IPS-18a (cell line): ENCODE measurements at regions not wholly inside any gene's neighbourhood (a gene's known extent, or its start where the extent isn't known, plus 50 kb on each side); places are given as distances from the start of the nearest gene placed in this dataset.

Source experiments
- H3K27ac ChIP-seq: one replicate; pipeline ENCODE4 v1.5.1; 2013; ENCODE audit warnings: low read length
- H3K27me3 ChIP-seq: one replicate; pipeline ENCODE4 v1.6.1; 2013; ENCODE audit warnings: mild to moderate bottlenecking, low read length; ENCODE audit not compliant: control insufficient read depth, insufficient read depth
- H3K36me3 ChIP-seq: one replicate; pipeline ENCODE4 v1.6.1; 2013; ENCODE audit warnings: low read depth, low read length; ENCODE audit not compliant: control insufficient read depth
- H3K4me1 ChIP-seq: one replicate; pipeline ENCODE4 v1.6.1; 2013; ENCODE audit warnings: low read depth, low read length; ENCODE audit not compliant: control insufficient read depth
- H3K4me3 ChIP-seq: one replicate; pipeline ENCODE4 v1.5.1; 2013; ENCODE audit warnings: low read length
- H3K9ac ChIP-seq: one replicate; pipeline ENCODE4 v1.6.1; 2013; ENCODE audit warnings: mild to moderate bottlenecking, low read length, moderate library complexity
- H3K9me3 ChIP-seq: one replicate; pipeline ENCODE4 v1.6.1; 2013; ENCODE audit warnings: low read depth, low read length; ENCODE audit not compliant: control insufficient read depth

GRCh38 chr4:41446391-41446790, 91.6 kb upstream of the LIMCH1 start:
- peaks cover 1% of the 10 kb centered on the region for H3K4me1 ChIP-seq
- no peaks in the 10 kb centered on the region for H3K9me3 ChIP-seq
- no peak overlapping the region for H3K27ac ChIP-seq
- H3K4me3 ChIP-seq, result no peak overlapping the region
- H3K9ac ChIP-seq, result no peak overlapping the region
- H3K27me3 ChIP-seq, result no peaks in the 10 kb centered on the region
- no peaks in the 10 kb centered on the region for H3K36me3 ChIP-seq

GRCh38 chr4:41446981-41447725, 90.8 kb upstream of the LIMCH1 start:
- H3K4me1 ChIP-seq, result no peaks in the 10 kb centered on the region
- H3K4me3 ChIP-seq, result no peak overlapping the region
- no peaks in the 10 kb centered on the region for H3K27me3 ChIP-seq
- H3K9ac ChIP-seq, result no peak overlapping the region
- no peak overlapping the region for H3K27ac ChIP-seq
- no peaks in the 10 kb centered on the region for H3K36me3 ChIP-seq
- no peaks in the 10 kb centered on the region for H3K9me3 ChIP-seq

- no peaks in the 10 kb centered on the region for H3K36me3 ChIP-seq
- no peaks in the 10 kb centered on the region for H3K27me3 ChIP-seq
- no peaks in the 10 kb centered on the region for H3K9me3 ChIP-seq
- H3K4me1 ChIP-seq, result peaks cover 4% of the 10 kb centered on the region
- no peak overlapping the region for H3K9ac ChIP-seq
- no peak overlapping the region for H3K27ac ChIP-seq
- no peak overlapping the region for H3K4me3 ChIP-seq
Observed at GRCh38 chr4:41448934-41449333, 89.0 kb upstream of the LIMCH1 start.

GRCh38 chr4:41451961-41452360, 86.0 kb upstream of the LIMCH1 start:
- Histone ChIP-seq H3K4me1 (peaks cover 32% of the 10 kb centered on the region), H3K36me3 (no peaks in the 10 kb centered on the region), H3K9me3 (no peaks in the 10 kb centered on the region), H3K27me3 (no peaks in the 10 kb centered on the region), H3K27ac (no peak overlapping the region), H3K4me3 (no peak overlapping the region), H3K9ac (no peak overlapping the region)

- peaks cover 34% of the 10 kb centered on the region for H3K4me1 ChIP-seq
- H3K9ac ChIP-seq, result no peak overlapping the region
- H3K4me3 ChIP-seq, result no peak overlapping the region
- H3K9me3 ChIP-seq, result no peaks in the 10 kb centered on the region
- H3K27ac ChIP-seq, result no peak overlapping the region
- no peaks in the 10 kb centered on the region for H3K27me3 ChIP-seq
- H3K36me3 ChIP-seq, result no peaks in the 10 kb centered on the region
Observed at GRCh38 chr4:41452484-41453225, 85.3 kb upstream of the LIMCH1 start.

- H3K36me3 ChIP-seq, result no peaks in the 10 kb centered on the region
- H3K4me3 ChIP-seq, result no peak overlapping the region
- H3K4me1 ChIP-seq, result peaks cover 34% of the 10 kb centered on the region
- no peak overlapping the region for H3K27ac ChIP-seq
- H3K9me3 ChIP-seq, result no peaks in the 10 kb centered on the region
- no peaks in the 10 kb centered on the region for H3K27me3 ChIP-seq
- no peak overlapping the region for H3K9ac ChIP-seq
Observed at GRCh38 chr4:41454423-41454822, 83.5 kb upstream of the LIMCH1 start.

- Histone ChIP-seq H3K9ac (no peak overlapping the region), H3K36me3 (no peaks in the 10 kb centered on the region), H3K9me3 (no peaks in the 10 kb centered on the region), H3K4me1 (peaks cover 34% of the 10 kb centered on the region), H3K27ac (no peak overlapping the region), H3K27me3 (no peaks in the 10 kb centered on the region), H3K4me3 (no peak overlapping the region)
Observed at GRCh38 chr4:41455206-41455605, 82.8 kb upstream of the LIMCH1 start.

GRCh38 chr4:41456559-41457101, 81.3 kb upstream of the LIMCH1 start:
- no peak overlapping the region for H3K9ac ChIP-seq
- peaks cover 34% of the 10 kb centered on the region for H3K4me1 ChIP-seq
- H3K36me3 ChIP-seq, result no peaks in the 10 kb centered on the region
- no peaks in the 10 kb centered on the region for H3K9me3 ChIP-seq
- H3K27ac ChIP-seq, result no peak overlapping the region
- H3K4me3 ChIP-seq, result no peak overlapping the region
- no peaks in the 10 kb centered on the region for H3K27me3 ChIP-seq

- no peaks in the 10 kb centered on the region for H3K27me3 ChIP-seq
- H3K4me1 ChIP-seq, result peaks cover 32% of the 10 kb centered on the region
- no peak overlapping the region for H3K4me3 ChIP-seq
- H3K27ac ChIP-seq, result no peak overlapping the region
- H3K9ac ChIP-seq, result no peak overlapping the region
- no peaks in the 10 kb centered on the region for H3K9me3 ChIP-seq
- H3K36me3 ChIP-seq, result no peaks in the 10 kb centered on the region
Observed at GRCh38 chr4:41458689-41459088, 79.3 kb upstream of the LIMCH1 start.

- Histone ChIP-seq H3K9me3 (no peaks in the 10 kb centered on the region), H3K4me3 (no peak overlapping the region), H3K27me3 (no peaks in the 10 kb centered on the region), H3K36me3 (no peaks in the 10 kb centered on the region), H3K9ac (no peak overlapping the region), H3K4me1 (peaks cover 14% of the 10 kb centered on the region), H3K27ac (no peak overlapping the region)
Observed at GRCh38 chr4:41460641-41461040, 77.3 kb upstream of the LIMCH1 start.

- no peak overlapping the region for H3K9ac ChIP-seq
- no peak overlapping the region for H3K4me3 ChIP-seq
- H3K36me3 ChIP-seq, result no peaks in the 10 kb centered on the region
- H3K4me1 ChIP-seq, result peaks cover 3% of the 10 kb centered on the region
- H3K27ac ChIP-seq, result no peak overlapping the region
- H3K9me3 ChIP-seq, result no peaks in the 10 kb centered on the region
- no peaks in the 10 kb centered on the region for H3K27me3 ChIP-seq
Observed at GRCh38 chr4:41461780-41462307, 76.1 kb upstream of the LIMCH1 start.
